GM21423 (cell line): ENCODE measurements at regions not wholly inside any gene's neighbourhood (a gene's known extent, or its start where the extent isn't known, plus 50 kb on each side); places are given as distances from the start of the nearest gene placed in this dataset.

Experiments used
- ATAC-seq: cut with Tn5 transposase; IDR thresholded peaks from one replicate; pipeline ENCODE4 v1.9.1; 2021; ENCODE audit warnings: mild to moderate bottlenecking, moderate library complexity; ENCODE audit not compliant: unreplicated experiment

GRCh38 chr12:46499901-46500300, 127.3 kb upstream of the SLC38A2 start:
- peak; percentile 81 for ATAC-seq

- no peak for ATAC-seq
These were observed 126.7 kb upstream of the SLC38A2 start for GRCh38 chr12:46499226-46499625.

- ATAC-seq: no peak
These were observed 125.2 kb upstream of the SLC38A2 start for GRCh38 chr12:46497739-46498138.

- ATAC-seq: no peak
These were observed 121.9 kb upstream of the SLC38A2 start for GRCh38 chr12:46494424-46494823.

- no peak for ATAC-seq
These were observed 121.2 kb upstream of the SLC38A2 start for GRCh38 chr12:46493834-46494181.

GRCh38 chr12:46493150-46493833, 120.7 kb upstream of the SLC38A2 start:
- ATAC-seq: no peak

- no peak for ATAC-seq
These were observed 120.0 kb upstream of the SLC38A2 start for GRCh38 chr12:46492471-46493085.

- ATAC-seq: no peak
These were observed 119.0 kb upstream of the SLC38A2 start for GRCh38 chr12:46491548-46491947.

- no peak for ATAC-seq
These were observed 118.1 kb upstream of the SLC38A2 start for GRCh38 chr12:46490635-46491034.

- ATAC-seq: no peak
These were observed 117.4 kb upstream of the SLC38A2 start for GRCh38 chr12:46489951-46490388.

- peak; percentile 41 for ATAC-seq
These were observed 115.1 kb upstream of the SLC38A2 start for GRCh38 chr12:46487567-46488131.

- ATAC-seq: no peak
These were observed 114.0 kb upstream of the SLC38A2 start for GRCh38 chr12:46486588-46486987.

- no peak for ATAC-seq
These were observed 113.3 kb upstream of the SLC38A2 start for GRCh38 chr12:46485853-46486252.

GRCh38 chr12:46484396-46485061, 112.0 kb upstream of the SLC38A2 start:
- no peak for ATAC-seq

GRCh38 chr12:46483572-46484395, 111.2 kb upstream of the SLC38A2 start:
- no peak for ATAC-seq

- ATAC-seq: no peak
These were observed 108.2 kb upstream of the SLC38A2 start for GRCh38 chr12:46480724-46481123.

- ATAC-seq: no peak
These were observed 107.7 kb upstream of the SLC38A2 start for GRCh38 chr12:46480316-46480715.

- ATAC-seq: no peak
These were observed 105.5 kb upstream of the SLC38A2 start for GRCh38 chr12:46478123-46478522.

- no peak for ATAC-seq
These were observed 105.0 kb upstream of the SLC38A2 start for GRCh38 chr12:46477541-46477940.

GRCh38 chr12:46475972-46476645, 103.5 kb upstream of the SLC38A2 start:
- ATAC-seq: no peak
